Right ventricle myocardium superior (tissue), 1 donor: ENCODE measurements at regions not wholly inside any gene's neighbourhood (a gene's known extent, or its start where the extent isn't known, plus 50 kb on each side); places are given as distances from the start of the nearest gene placed in this dataset. TPM values are rescaled to one million over a fixed set of nuclear protein-coding genes. Genes with fewer than 3 reads are reported as not detected.
"Not testable (repeated sequence)": the region's sequence is repeated elsewhere in the genome, so short reads cannot be mapped to it uniquely, and the experiment has no call there.

Source experiments
- ATAC-seq: fragments of 200-7000 bp; cut with Tn5 transposase; one replicate; pipeline ENCODE4 v1.9.1; 2020; ENCODE audit warnings: mild to moderate bottlenecking; ENCODE audit not compliant: poor library complexity
- DNase-seq: peaks from one replicate; pipeline ENCODE4 v3.0.0-alpha.2; 2020
- intact Hi-C: fragments of 100-400 bp; cut with DNase I; formaldehyde crosslinking; loops from one replicate; pipeline ENCODE4 v1.11.2; 2022
- microRNA-seq: library from miRNA; unstranded; fragments of <30 nt; microRNA quantifications from one replicate; pipeline ENCODE4 v1.2.0, GENCODE V29; 2020
- donor health status: DM: no; HTN: yes; CAD: no; lungs with severe emphysema.

DNA sequence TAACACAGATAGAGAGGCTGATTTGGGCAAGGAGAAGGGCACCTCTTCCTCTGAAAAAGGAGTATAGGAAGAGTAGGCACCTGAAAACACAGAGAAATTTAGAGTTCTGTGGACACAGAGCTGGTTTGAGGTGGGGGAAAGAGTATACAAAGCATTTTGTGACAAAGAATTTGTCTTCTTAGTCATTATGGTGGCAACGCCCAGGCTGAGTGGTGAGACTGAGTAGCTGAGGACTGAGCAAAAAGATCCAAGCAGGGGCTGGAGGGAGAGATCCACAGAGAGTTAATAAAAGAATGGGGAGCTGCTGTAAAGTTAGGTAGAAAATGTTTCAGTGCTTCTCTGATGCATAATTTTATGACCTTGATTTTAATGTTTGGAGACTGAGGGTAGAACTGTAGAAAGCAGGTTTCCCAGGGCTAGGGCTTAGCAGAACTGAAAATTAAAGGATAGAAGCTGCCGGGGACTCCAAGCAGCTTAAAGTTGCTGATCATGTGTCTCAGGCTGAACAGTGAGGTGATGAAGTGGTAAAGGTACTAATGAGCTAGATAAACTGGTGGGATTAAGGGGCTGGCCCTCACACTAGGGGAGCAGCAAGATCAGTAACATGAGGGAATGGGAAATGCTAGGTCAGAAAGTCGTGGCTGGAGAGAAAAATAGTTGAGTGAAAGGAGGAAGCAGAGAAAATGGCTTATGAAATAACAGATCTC is 118.9 kb downstream of the CEP44 start:
- intact Hi-C loops = no loop called here
- no peak for ATAC-seq
- no peak for DNase-seq

DNA sequence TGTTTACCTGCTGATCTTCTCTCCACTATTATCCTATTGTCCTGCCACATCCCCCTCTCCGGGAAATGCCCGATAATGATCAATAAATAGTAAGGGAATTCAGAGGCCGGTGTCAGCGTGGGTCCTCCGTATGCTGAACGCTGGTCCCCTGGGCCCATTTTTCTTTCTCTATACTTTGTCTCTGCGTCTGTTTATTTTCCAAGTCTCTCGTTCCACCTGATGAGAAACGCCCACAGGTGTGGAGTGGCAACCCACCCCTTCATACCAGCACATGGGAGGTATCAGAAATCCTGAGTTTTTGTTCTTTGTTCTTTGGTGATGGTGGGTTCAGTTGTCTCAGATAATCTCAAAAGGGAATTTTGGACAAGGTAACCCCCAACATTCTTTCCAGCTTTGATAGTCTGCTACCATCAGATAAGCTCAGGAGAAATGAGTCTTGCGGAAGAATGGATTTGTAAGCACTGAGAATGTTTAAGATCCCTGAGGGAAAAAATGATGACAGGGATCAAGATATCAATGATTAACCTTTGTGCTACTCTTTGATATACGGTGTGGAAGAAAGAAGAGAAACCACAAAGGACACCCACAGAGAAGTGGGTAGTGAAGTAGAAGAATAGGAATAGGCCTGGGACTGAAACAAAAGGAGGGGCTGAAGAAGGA is 117.9 kb downstream of the CEP44 start:
- intact Hi-C loops = no loop called here
- DNase-seq = no peak
- no peak for ATAC-seq

DNA sequence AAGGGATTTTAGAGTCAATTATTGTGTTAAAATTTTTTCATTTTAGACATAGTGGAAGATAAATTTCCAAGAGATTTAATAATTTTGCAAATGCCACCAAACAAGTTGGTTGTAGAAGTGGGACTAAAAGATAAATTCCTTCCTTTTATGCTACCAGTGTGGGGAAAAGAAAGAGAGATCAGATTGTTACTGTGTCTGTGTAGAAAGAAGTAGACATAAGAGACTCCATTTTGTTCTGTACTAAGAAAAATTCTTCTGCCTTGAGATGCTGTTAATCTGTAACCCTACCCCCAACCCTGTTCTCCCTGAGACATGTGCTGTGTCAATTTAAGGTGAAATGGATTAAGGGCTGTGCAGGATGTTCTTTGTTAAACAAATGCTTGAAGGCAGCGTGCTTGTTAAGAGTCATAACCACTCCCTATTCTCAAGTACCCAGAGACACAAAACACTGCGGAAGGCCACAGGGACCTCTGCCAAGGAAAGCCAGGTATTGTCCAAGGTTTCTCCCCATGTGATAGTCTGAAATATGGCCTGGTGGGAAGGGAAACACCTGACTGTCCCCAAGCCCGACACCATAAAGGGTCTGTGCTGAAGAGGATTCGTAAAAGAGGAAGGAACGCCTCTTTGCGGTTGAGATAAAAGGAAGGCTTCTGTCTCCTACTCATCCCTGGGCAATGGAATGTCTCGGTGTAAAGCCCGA is 117.0 kb downstream of the CEP44 start:
- ATAC-seq, DNase-seq, intact Hi-C loops: not testable (repeated sequence)

DNA sequence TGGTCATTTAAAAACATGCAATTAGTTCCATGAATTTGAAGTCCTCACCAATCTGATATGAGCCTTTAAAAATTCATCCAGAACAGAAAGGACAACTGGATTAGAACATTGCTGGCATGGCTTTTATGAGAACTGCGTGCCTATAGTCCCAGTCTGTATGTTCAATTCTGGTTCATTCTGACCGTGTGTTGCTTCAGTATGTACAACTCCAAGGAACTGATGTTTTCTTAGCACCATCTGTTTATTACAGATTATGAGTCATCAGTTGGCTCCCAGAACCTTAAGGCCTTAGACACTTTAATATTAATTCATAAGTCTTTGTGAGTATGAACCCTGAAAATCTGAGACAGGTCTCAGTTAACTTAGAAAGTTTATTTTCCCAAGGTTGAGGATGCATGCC is 115.0 kb downstream of the CEP44 start:
- intact Hi-C loops = no loop called here
- DNase-seq (no peak), ATAC-seq (no peak)

DNA sequence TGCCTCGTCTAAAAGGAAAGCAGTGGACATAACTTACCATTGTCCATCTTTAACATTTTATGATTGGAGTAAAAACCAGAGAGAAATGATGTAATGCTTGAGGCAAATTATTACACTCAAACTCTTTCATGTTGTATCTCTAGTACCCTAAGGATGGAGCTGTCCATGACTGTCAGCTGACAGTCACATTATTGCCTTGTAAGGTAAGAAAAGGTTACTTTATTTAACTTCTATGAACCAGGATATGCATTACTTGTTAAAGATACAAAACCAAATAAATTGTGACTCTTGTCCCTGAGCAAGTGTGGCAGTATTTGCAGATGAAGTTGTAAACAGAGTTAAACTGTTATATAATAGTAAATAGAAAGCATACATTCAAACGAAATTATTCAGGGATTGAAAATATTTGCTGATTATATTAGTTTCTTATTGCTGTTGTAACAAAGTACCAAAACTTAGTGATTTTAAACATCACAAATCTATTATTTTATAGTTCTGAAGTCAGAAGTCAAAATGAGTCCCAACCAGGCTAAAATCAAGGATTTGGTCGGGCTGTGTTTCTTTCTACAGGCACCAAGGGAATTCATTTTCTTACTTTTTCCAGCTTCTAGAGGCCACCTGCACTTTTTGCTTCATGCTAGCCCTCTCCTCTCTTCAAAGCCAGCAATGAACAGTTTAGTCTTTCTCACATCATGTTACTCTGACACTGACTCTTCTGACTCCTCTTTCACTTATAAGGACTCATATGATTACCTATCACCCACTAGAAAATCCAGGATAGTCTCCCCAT is 113.8 kb downstream of the CEP44 start:
- intact Hi-C loops = no loop called here
- no peak for ATAC-seq

DNA sequence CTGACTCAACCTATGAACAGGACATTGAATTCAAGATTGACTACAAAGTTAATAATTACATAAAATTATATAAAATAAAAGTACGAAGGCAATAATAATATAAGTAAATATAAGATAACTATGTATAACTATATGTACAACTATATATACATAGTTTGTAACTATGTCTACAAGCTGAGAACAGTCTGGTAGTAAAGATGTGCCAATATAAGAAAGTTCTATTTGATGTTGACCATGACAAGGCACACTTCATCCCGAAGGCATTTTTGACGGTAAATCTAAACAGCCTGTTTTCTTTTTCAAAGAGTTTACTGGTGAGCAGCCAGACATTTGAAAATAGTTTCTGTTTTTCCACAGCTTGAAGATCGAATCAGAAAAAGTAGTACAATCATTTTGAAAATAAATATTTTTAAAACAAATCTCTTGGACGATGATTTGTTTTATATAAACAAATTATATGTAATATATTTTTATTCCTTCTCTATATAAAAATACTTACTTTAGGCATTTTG is 112.9 kb downstream of the CEP44 start:
- DNase-seq = no peak
- intact Hi-C loops = no loop called here
- ATAC-seq = no peak

More for the DNA sequence above, 113.8 kb downstream of the CEP44 start:
- DNase-seq = no peak

DNA sequence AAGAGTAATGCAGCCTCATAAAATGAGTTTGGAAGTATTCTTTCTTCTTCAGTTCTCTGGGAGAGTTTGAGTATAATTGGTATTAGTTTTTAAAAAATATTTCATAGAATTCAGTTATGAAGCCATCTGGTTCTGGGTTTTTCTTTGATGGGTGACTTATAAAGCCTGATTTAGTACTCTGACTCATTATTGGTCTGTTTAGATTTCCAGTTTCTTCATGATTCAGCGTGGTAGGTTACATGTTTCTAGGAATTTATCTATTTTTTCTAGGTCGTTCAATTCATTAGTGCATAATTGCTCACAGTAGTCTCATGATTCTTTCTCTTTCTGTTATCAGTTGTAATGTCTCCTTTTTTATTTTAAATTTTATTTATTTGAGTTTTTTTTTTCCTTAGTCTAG is 111.2 kb downstream of the CEP44 start:
- intact Hi-C loops = no loop called here
- DNase-seq = no peak
- no peak for ATAC-seq

DNA sequence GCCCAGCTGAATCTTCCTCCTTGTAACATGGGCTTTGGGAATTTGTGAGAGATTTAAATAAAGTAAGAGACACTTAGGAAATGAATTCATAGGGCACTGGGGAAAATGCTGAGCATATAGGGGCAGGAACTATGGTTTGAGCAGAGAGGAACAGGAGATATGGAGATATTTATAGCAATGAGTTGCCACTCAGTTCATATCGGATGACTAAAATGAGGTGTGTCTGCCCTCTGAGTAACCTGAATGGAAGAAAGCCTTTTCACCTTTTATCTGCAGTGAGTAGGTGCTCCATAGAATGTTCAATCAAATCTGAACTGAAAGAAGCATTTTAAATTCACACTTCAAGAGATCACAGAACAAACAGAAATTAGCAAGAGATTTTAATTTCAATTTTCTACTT is 105.7 kb downstream of the CEP44 start:
- intact Hi-C loops = no loop called here
- ATAC-seq (no peak), DNase-seq (no peak)

DNA sequence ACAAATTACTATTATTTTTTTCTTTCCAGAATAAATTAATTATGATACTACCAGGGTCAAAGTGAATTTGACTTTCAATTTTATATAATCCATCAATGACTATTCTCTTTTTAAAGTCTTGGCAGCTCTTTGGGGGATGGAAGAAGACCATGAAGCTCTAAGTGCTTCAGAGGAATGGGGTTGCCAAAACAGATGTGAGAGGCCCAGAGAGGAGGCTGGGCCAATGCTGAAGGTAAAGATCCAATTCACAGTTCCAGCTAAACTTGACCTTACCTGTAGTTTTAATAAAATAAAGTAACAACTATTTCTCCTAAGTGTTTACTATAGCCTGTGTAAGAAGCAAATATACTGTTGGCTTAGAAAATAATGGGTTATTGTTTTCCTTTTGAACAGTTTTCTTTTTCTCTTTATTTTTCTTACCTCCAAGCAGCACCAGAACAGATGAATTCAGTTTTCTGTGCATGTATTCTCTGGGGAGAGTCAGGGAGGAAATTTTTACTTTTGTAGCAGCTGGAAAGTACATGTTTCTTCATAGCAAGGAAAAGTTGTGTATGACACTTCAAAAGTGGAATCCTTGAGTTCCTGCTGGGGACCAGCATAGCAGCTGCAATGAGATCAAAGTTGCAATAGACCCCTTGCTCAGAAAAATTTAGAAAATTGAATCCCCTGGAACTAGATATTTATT is 104.9 kb downstream of the CEP44 start:
- no peak for DNase-seq
- ATAC-seq = no peak
- intact Hi-C loops = no loop called here

DNA sequence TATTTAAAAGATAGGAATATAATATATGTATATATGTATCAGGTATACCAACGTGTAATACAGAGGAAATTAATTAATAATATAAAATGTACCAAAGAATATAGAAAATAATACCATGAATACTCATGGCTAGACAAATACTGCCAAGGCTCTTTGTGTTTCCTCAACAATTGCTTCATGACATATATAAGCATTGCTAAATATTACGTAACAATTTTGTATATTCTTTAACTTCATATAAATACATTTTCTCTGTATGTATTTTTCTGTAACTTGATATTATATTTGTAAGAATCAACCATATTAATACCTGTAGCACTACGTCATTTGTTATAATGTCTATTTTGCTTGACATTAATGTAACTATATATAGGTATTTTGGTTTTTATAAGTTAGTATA is 104.0 kb downstream of the CEP44 start:
- no peak for ATAC-seq
- intact Hi-C loops = no loop called here

DNA sequence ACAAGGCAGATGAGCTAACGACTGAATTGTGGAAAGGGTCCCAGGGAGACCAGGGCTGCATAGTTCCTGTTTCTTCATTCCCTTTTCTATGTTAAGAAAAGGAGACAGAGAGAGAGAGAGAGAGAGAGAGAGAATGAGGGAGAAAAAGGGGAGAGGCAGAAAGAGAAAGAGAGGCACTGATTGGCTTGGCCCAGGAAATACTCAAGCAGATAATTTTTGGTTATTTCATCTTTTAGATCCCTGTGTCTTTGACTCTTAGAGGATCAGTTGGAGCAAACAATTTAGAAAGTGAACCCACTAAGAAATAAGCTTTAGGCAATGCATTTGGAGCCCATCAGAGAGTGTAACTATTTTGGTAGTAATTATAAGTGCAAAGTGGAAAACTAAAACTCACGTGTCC is 103.4 kb downstream of the CEP44 start:
- ATAC-seq = no peak
- intact Hi-C loops = no loop called here
- DNase-seq = no peak

More for the DNA sequence above, 104.0 kb downstream of the CEP44 start:
- DNase-seq = no peak

DNA sequence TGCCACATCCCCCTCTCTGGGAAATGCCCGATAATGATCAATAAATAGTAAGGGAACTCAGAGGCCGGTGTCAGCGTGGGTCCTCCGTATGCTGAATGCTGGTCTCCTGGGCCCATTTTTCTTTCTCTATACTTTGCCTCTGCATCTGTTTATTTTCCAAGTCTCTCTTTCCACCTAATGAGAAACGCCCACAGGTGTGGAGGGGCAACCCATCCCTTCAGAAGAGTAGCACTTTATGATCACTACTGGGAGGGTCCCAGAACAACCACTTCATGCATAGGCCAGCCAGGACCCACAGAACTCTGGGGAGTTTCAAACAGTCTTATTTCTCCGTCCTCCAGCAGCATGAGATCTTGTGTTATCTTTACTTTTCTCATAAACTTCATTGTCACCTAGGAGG is 100.1 kb downstream of the CEP44 start:
- intact Hi-C loops = no loop called here
- DNase-seq (no peak), ATAC-seq (no peak)

DNA sequence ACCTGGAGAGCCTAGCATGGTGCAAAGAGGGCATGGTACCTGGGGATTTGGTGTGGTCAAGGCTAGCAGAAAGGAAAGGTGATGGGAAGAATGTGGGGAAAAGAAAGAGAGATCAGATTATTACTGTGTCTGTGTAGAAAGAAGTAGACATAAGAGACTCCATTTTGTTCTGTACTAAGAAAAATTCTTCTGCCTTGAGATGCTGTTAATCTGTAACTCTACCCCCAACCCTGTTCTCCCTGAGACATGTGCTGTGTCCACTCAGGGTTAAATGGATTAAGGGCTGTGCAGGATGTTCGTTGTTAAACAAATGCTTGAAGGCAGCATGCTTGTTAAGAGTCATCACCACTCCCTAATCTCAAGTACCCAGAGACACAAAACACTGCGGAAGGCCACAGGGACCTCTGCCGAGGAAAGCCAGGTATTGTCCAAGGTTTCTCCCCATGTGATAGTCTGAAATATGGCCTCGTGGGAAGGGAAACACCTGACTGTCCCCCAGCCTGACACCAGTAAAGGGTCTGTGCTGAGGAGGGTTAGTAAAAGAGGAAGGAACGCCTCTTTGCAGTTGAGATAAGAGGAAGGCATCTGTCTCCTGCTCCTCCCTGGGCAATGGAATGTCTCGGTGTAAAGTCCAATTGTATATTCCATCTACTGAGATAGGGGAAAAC is 99.4 kb downstream of the CEP44 start:
- intact Hi-C loops, DNase-seq: not testable (repeated sequence)

More for the DNA sequence above, 99.4 kb downstream of the CEP44 start:
- not testable (repeated sequence) for ATAC-seq

Small RNAs in the stretch of these regions (microRNA-seq; reads per million reads assigned to microRNA genes)
- not detected for gene MIR4276
